ENCODE measurements at regions not wholly inside any gene's neighbourhood (a gene's known extent, or its start where the extent isn't known, plus 50 kb on each side); places are given as distances from the start of the nearest gene placed in this dataset.

GRCh38 chr20:57999465-58000111 is 228.9 kb downstream of the ANKRD60 start:
- DNase-seq: no peak
- H3K36me3 ChIP-seq: no peaks in the 10 kb centered on the region
- no peak overlapping the region for H3K4me3 ChIP-seq
- H3K9me3 ChIP-seq: no peaks in the 10 kb centered on the region; the same call in 1 of the 2 replicates
- no peaks in the 10 kb centered on the region for H3K27me3 ChIP-seq

GRCh38 chr20:57998981-57999464 is 229.4 kb downstream of the ANKRD60 start:
- H3K36me3 ChIP-seq: no peaks in the 10 kb centered on the region
- no peak for DNase-seq

GRCh38 chr20:57998276-57998675 is 230.2 kb downstream of the ANKRD60 start:
- DNase-seq: no peak
- no peaks in the 10 kb centered on the region for H3K27me3 ChIP-seq

More at GRCh38 chr20:57998981-57999464, 229.4 kb downstream of the ANKRD60 start:
- Histone ChIP-seq H3K27me3 (no peaks in the 10 kb centered on the region), H3K9me3 (no peaks in the 10 kb centered on the region; the same call in 1 of the 2 replicates), H3K4me3 (no peak overlapping the region)

GRCh38 chr20:57996936-57997890 is 231.2 kb downstream of the ANKRD60 start:
- H3K4me3 ChIP-seq: no peak overlapping the region
- DNase-seq: peak; percentile 68
- H3K36me3 ChIP-seq: no peaks in the 10 kb centered on the region
- no peaks in the 10 kb centered on the region for H3K9me3 ChIP-seq
- H3K27me3 ChIP-seq: no peaks in the 10 kb centered on the region

More at GRCh38 chr20:57998276-57998675, 230.2 kb downstream of the ANKRD60 start:
- no peaks in the 10 kb centered on the region for H3K9me3 ChIP-seq
- H3K36me3 ChIP-seq: no peaks in the 10 kb centered on the region
- no peak overlapping the region for H3K4me3 ChIP-seq

GRCh38 chr20:57996465-57996864 is 232.0 kb downstream of the ANKRD60 start:
- DNase-seq: no peak
- Histone ChIP-seq H3K9me3 (no peaks in the 10 kb centered on the region), H3K4me3 (no peak overlapping the region), H3K36me3 (no peaks in the 10 kb centered on the region), H3K27me3 (no peaks in the 10 kb centered on the region)

- no peaks in the 10 kb centered on the region for H3K9me3 ChIP-seq
- H3K36me3 ChIP-seq: no peaks in the 10 kb centered on the region
- DNase-seq: no peak
- H3K27me3 ChIP-seq: no peaks in the 10 kb centered on the region
- no peak overlapping the region for H3K4me3 ChIP-seq
Observed at GRCh38 chr20:57995381-57995977, 233.0 kb downstream of the ANKRD60 start.

- Histone ChIP-seq H3K27me3 (no peaks in the 10 kb centered on the region), H3K9me3 (no peaks in the 10 kb centered on the region), H3K36me3 (no peaks in the 10 kb centered on the region), H3K4me3 (no peak overlapping the region)
- DNase-seq: peak; percentile 98
Observed at GRCh38 chr20:57993716-57994431, 234.6 kb downstream of the ANKRD60 start.

- H3K9me3 ChIP-seq: no peaks in the 10 kb centered on the region
- no peaks in the 10 kb centered on the region for H3K27me3 ChIP-seq
- DNase-seq: peak; percentile 99
- H3K4me3 ChIP-seq: no peak overlapping the region
- H3K36me3 ChIP-seq: no peaks in the 10 kb centered on the region
Observed at GRCh38 chr20:57991211-57991881, 237.1 kb downstream of the ANKRD60 start.

GRCh38 chr20:57990396-57990987 is 238.0 kb downstream of the ANKRD60 start:
- peak; percentile 71 for DNase-seq
- Histone ChIP-seq H3K36me3 (no peaks in the 10 kb centered on the region), H3K4me3 (no peak overlapping the region), H3K27me3 (no peaks in the 10 kb centered on the region), H3K9me3 (no peaks in the 10 kb centered on the region)

GRCh38 chr20:57988828-57989227 is 239.6 kb downstream of the ANKRD60 start:
- Histone ChIP-seq H3K9me3 (no peaks in the 10 kb centered on the region), H3K27me3 (no peaks in the 10 kb centered on the region), H3K4me3 (no peak overlapping the region), H3K36me3 (no peaks in the 10 kb centered on the region)
- no peak for DNase-seq

- H3K27me3 ChIP-seq: no peaks in the 10 kb centered on the region
- DNase-seq: no peak
Observed at GRCh38 chr20:57988422-57988821, 240.0 kb downstream of the ANKRD60 start.

GRCh38 chr20:57987659-57988058 is 240.8 kb downstream of the ANKRD60 start:
- no peaks in the 10 kb centered on the region for H3K27me3 ChIP-seq
- no peaks in the 10 kb centered on the region for H3K36me3 ChIP-seq
- no peak overlapping the region for H3K4me3 ChIP-seq
- H3K9me3 ChIP-seq: no peaks in the 10 kb centered on the region
- no peak for DNase-seq

More at GRCh38 chr20:57988422-57988821, 240.0 kb downstream of the ANKRD60 start:
- H3K9me3 ChIP-seq: no peaks in the 10 kb centered on the region
- H3K36me3 ChIP-seq: no peaks in the 10 kb centered on the region
- no peak overlapping the region for H3K4me3 ChIP-seq

- H3K27me3 ChIP-seq: no peaks in the 10 kb centered on the region
- no peak overlapping the region for H3K4me3 ChIP-seq
- H3K36me3 ChIP-seq: no peaks in the 10 kb centered on the region
- no peaks in the 10 kb centered on the region for H3K9me3 ChIP-seq
- DNase-seq: no peak
Observed at GRCh38 chr20:57986666-57987065, 241.8 kb downstream of the ANKRD60 start.

- Histone ChIP-seq H3K9me3 (no peaks in the 10 kb centered on the region), H3K27me3 (no peaks in the 10 kb centered on the region), H3K4me3 (no peak overlapping the region), H3K36me3 (no peaks in the 10 kb centered on the region)
- no peak for DNase-seq
Observed at GRCh38 chr20:57985278-57985677, 243.2 kb downstream of the ANKRD60 start.

GRCh38 chr20:57983082-57983481 is 245.4 kb downstream of the ANKRD60 start:
- Histone ChIP-seq H3K9me3 (no peaks in the 10 kb centered on the region), H3K36me3 (no peaks in the 10 kb centered on the region), H3K4me3 (no peak overlapping the region), H3K27me3 (no peaks in the 10 kb centered on the region)
- no peak for DNase-seq

- Histone ChIP-seq H3K27me3 (no peaks in the 10 kb centered on the region), H3K4me3 (no peak overlapping the region), H3K9me3 (no peaks in the 10 kb centered on the region), H3K36me3 (no peaks in the 10 kb centered on the region)
- no peak for DNase-seq
Observed at GRCh38 chr20:57980506-57980905, 247.9 kb downstream of the ANKRD60 start.
